ENCODE measurements at regions not wholly inside any gene's neighbourhood (a gene's known extent, or its start where the extent isn't known, plus 50 kb on each side); places are given as distances from the start of the nearest gene placed in this dataset.

- no peaks in the 10 kb centered on the region for H3K9me3 ChIP-seq (ENCODE audit: control insufficient read depth, low read length)
- peaks cover 1% of the 10 kb centered on the region for H3K4me1 Mint-ChIP-seq
- no peaks in the 10 kb centered on the region for H3K36me3 ChIP-seq (ENCODE audit: control insufficient read depth, insufficient read depth, low read length)
- H3K27me3 ChIP-seq (ENCODE audit: control insufficient read depth, insufficient read depth, low read length, poor library complexity, severe bottlenecking): no peaks in the 10 kb centered on the region
- 75 to 86% methylated on average over 1 to 5 of the region's 5 CpGs for WGBS, 2 experiments (ENCODE audit: insufficient coverage in 1 of 2, insufficient read length in 1 of 2)
- H3K9ac ChIP-seq (ENCODE audit: extremely low read depth, low read length, poor library complexity, severe bottlenecking): no peak overlapping the region
- H3K9me3 Mint-ChIP-seq: no peaks in the 10 kb centered on the region
- H3K36me3 Mint-ChIP-seq (ENCODE audit: low read depth): no peaks in the 10 kb centered on the region
- DNase-seq: no peak
- H3K27ac ChIP-seq (ENCODE audit: low read depth, low read length): no peak overlapping the region
- TF ChIP-seq, protein P1, sequence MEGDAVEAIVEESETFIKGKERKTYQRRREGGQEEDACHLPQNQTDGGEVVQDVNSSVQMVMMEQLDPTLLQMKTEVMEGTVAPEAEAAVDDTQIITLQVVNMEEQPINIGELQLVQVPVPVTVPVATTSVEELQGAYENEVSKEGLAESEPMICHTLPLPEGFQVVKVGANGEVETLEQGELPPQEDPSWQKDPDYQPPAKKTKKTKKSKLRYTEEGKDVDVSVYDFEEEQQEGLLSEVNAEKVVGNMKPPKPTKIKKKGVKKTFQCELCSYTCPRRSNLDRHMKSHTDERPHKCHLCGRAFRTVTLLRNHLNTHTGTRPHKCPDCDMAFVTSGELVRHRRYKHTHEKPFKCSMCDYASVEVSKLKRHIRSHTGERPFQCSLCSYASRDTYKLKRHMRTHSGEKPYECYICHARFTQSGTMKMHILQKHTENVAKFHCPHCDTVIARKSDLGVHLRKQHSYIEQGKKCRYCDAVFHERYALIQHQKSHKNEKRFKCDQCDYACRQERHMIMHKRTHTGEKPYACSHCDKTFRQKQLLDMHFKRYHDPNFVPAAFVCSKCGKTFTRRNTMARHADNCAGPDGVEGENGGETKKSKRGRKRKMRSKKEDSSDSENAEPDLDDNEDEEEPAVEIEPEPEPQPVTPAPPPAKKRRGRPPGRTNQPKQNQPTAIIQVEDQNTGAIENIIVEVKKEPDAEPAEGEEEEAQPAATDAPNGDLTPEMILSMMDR (conservative IDR thresholded peaks at IDR 0.05): no peak
- no peaks in the 10 kb centered on the region for H3K27me3 Mint-ChIP-seq (ENCODE audit: insufficient read depth)
- no peak overlapping the region for H3K4me3 Mint-ChIP-seq
- H3K27ac Mint-ChIP-seq: no peak overlapping the region
- no peak overlapping the region for H3K4me3 ChIP-seq (ENCODE audit: low read length)
- no peaks in the 10 kb centered on the region for H3K4me1 ChIP-seq (ENCODE audit: control insufficient read depth, insufficient read depth, low read length)
Measured at GRCh38 chrX:96389281-96390047, 295.2 kb upstream of the DIAPH2 start.

DNA sequence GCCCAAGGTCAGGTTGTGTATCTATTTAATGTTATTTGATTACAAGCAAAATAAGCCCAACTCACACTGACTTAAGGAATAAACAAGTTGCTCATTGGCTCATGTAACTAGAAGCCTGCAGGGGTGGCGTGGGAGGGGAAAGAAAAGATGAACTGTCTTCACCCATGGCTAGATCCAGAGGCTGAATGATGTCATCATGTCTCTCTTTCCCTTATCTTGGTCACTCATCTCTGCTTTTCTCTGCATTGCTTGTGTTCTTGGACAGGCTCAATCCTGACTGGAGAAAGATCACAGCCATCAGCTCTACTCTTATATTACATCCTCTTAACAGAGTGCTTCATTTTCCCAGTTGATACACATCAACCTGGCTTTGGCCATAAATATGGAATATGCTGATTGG, 290.0 kb upstream of the DIAPH2 start:
- Histone ChIP-seq H3K9ac (ENCODE audit: extremely low read depth, low read length, poor library complexity, severe bottlenecking) (no peak overlapping the region), H3K4me1 (ENCODE audit: control insufficient read depth, insufficient read depth, low read length) (no peaks in the 10 kb centered on the region), H3K4me3 (ENCODE audit: low read length) (no peak overlapping the region), H3K27ac (ENCODE audit: low read depth, low read length) (no peak overlapping the region), H3K9me3 (ENCODE audit: control insufficient read depth, low read length) (no peaks in the 10 kb centered on the region), H3K27me3 (ENCODE audit: control insufficient read depth, insufficient read depth, low read length, poor library complexity, severe bottlenecking) (no peaks in the 10 kb centered on the region), H3K36me3 (ENCODE audit: control insufficient read depth, insufficient read depth, low read length) (no peaks in the 10 kb centered on the region)
- Mint-ChIP-seq H3K27me3 (ENCODE audit: insufficient read depth) (no peaks in the 10 kb centered on the region), H3K36me3 (ENCODE audit: low read depth) (no peaks in the 10 kb centered on the region), H3K9me3 (no peaks in the 10 kb centered on the region), H3K4me3 (no peak overlapping the region), H3K4me1 (peaks cover 1% of the 10 kb centered on the region), H3K27ac (no peak overlapping the region)
- no peak for DNase-seq
- WGBS, 2 experiments (ENCODE audit: insufficient coverage in 1 of 2, insufficient read length in 1 of 2): 100% methylated on average over 1 of the region's 1 CpG
- TF ChIP-seq, protein P1 (conservative IDR thresholded peaks at IDR 0.05): no peak

DNA sequence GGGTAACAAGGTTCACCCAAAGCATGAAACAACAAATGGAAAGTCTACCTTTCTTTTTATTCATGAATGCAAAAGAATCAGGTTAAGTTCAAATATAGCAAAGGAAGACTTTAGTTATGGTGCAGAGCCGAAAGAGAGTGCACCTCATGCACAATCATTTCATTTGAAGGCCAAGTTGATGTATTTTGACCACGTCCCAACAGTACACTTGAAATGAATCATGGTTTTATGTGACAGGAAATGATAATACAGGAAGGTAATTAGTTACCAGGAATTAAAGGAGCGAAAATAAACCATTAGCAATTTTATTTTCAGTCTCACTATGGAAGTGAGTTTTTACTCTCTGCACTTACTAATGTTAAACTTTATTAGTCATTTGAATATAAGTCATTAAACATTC, 281.2 kb upstream of the DIAPH2 start:
- Histone ChIP-seq H3K4me3 (ENCODE audit: low read length) (no peak overlapping the region), H3K9me3 (ENCODE audit: control insufficient read depth, low read length) (no peaks in the 10 kb centered on the region), H3K27ac (ENCODE audit: low read depth, low read length) (no peak overlapping the region), H3K9ac (ENCODE audit: extremely low read depth, low read length, poor library complexity, severe bottlenecking) (no peak overlapping the region), H3K4me1 (ENCODE audit: control insufficient read depth, insufficient read depth, low read length) (no peaks in the 10 kb centered on the region), H3K27me3 (ENCODE audit: control insufficient read depth, insufficient read depth, low read length, poor library complexity, severe bottlenecking) (no peaks in the 10 kb centered on the region), H3K36me3 (ENCODE audit: control insufficient read depth, insufficient read depth, low read length) (no peaks in the 10 kb centered on the region)
- Mint-ChIP-seq H3K4me3 (no peak overlapping the region), H3K27ac (no peak overlapping the region), H3K9me3 (no peaks in the 10 kb centered on the region), H3K4me1 (peaks cover 36% of the 10 kb centered on the region), H3K27me3 (ENCODE audit: insufficient read depth) (no peaks in the 10 kb centered on the region), H3K36me3 (ENCODE audit: low read depth) (no peaks in the 10 kb centered on the region)
- no peak for DNase-seq
- TF ChIP-seq, protein P1 (conservative IDR thresholded peaks at IDR 0.05): no peak
- WGBS, 2 experiments (ENCODE audit: insufficient coverage in 1 of 2, insufficient read length in 1 of 2): 42% methylated on average over 2 of the region's 3 CpGs; no CpG with 5 or more reads in 1 of the 2 experiments

Data from endodermal cell (in vitro differentiated cells).